ENCODE measurements at regions not wholly inside any gene's neighbourhood (a gene's known extent, or its start where the extent isn't known, plus 50 kb on each side); places are given as distances from the start of the nearest gene placed in this dataset.

DNA sequence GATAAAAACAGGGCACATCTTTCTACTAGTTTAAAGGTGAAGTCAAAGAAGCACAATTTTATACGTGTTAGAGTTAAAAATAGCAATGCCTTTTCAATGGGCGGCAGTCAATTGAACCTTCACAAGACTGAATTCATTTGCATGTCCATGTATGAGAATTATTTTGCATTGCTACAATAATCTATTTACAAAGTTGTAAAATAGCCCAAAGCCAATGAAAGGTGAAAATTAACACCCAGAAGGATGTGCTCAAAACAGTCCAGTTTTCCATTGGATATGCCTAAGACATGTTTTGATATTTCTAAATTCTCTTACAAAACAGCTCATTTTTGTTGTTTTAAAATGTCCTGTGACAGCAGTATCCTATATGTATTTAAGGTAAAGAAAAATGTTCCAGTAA is 425.1 kb upstream of the SYT4 start:
- H3K27me3 Mint-ChIP-seq (ENCODE audit: unreplicated experiment) = no peaks in the 10 kb centered on the region
- TF ChIP-seq, protein P1, sequence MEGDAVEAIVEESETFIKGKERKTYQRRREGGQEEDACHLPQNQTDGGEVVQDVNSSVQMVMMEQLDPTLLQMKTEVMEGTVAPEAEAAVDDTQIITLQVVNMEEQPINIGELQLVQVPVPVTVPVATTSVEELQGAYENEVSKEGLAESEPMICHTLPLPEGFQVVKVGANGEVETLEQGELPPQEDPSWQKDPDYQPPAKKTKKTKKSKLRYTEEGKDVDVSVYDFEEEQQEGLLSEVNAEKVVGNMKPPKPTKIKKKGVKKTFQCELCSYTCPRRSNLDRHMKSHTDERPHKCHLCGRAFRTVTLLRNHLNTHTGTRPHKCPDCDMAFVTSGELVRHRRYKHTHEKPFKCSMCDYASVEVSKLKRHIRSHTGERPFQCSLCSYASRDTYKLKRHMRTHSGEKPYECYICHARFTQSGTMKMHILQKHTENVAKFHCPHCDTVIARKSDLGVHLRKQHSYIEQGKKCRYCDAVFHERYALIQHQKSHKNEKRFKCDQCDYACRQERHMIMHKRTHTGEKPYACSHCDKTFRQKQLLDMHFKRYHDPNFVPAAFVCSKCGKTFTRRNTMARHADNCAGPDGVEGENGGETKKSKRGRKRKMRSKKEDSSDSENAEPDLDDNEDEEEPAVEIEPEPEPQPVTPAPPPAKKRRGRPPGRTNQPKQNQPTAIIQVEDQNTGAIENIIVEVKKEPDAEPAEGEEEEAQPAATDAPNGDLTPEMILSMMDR (IDR thresholded peaks at IDR 0.05; ENCODE audit: partially characterized antibody, unreplicated experiment) = no peak
- H3K4me3 Mint-ChIP-seq (ENCODE audit: unreplicated experiment) = no peak overlapping the region
- DNase-seq = no peak
- no peaks in the 10 kb centered on the region for H3K9me3 Mint-ChIP-seq (ENCODE audit: unreplicated experiment)
- no peaks in the 10 kb centered on the region for H3K36me3 Mint-ChIP-seq (ENCODE audit: unreplicated experiment)
- H3K4me1 Mint-ChIP-seq (ENCODE audit: low read depth, unreplicated experiment) = no peaks in the 10 kb centered on the region
- no peak overlapping the region for H3K27ac Mint-ChIP-seq (ENCODE audit: unreplicated experiment)

- TF ChIP-seq, protein P1 (IDR thresholded peaks at IDR 0.05; ENCODE audit: partially characterized antibody, unreplicated experiment) = no peak
- H3K9me3 Mint-ChIP-seq (ENCODE audit: unreplicated experiment) = no peaks in the 10 kb centered on the region
- no peak for DNase-seq
- H3K4me3 Mint-ChIP-seq (ENCODE audit: unreplicated experiment) = no peak overlapping the region
- H3K4me1 Mint-ChIP-seq (ENCODE audit: low read depth, unreplicated experiment) = no peaks in the 10 kb centered on the region
- no peaks in the 10 kb centered on the region for H3K27me3 Mint-ChIP-seq (ENCODE audit: unreplicated experiment)
- H3K27ac Mint-ChIP-seq (ENCODE audit: unreplicated experiment) = no peak overlapping the region
- H3K36me3 Mint-ChIP-seq (ENCODE audit: unreplicated experiment) = no peaks in the 10 kb centered on the region
These were observed 425.8 kb upstream of the SYT4 start for GRCh38 chr18:43703050-43703449.

GRCh38 chr18:43705850-43706249 is 428.6 kb upstream of the SYT4 start:
- Mint-ChIP-seq H3K9me3 (ENCODE audit: unreplicated experiment) (no peaks in the 10 kb centered on the region), H3K4me3 (ENCODE audit: unreplicated experiment) (no peak overlapping the region), H3K4me1 (ENCODE audit: low read depth, unreplicated experiment) (no peaks in the 10 kb centered on the region), H3K27ac (ENCODE audit: unreplicated experiment) (no peak overlapping the region), H3K36me3 (ENCODE audit: unreplicated experiment) (no peaks in the 10 kb centered on the region), H3K27me3 (ENCODE audit: unreplicated experiment) (no peaks in the 10 kb centered on the region)
- no peak for DNase-seq
- TF ChIP-seq, protein P1 (IDR thresholded peaks at IDR 0.05; ENCODE audit: partially characterized antibody, unreplicated experiment) = no peak

- DNase-seq = no peak
- no peaks in the 10 kb centered on the region for H3K9me3 Mint-ChIP-seq (ENCODE audit: unreplicated experiment)
- no peaks in the 10 kb centered on the region for H3K4me1 Mint-ChIP-seq (ENCODE audit: low read depth, unreplicated experiment)
- H3K27me3 Mint-ChIP-seq (ENCODE audit: unreplicated experiment) = no peaks in the 10 kb centered on the region
- no peak overlapping the region for H3K4me3 Mint-ChIP-seq (ENCODE audit: unreplicated experiment)
- H3K36me3 Mint-ChIP-seq (ENCODE audit: unreplicated experiment) = no peaks in the 10 kb centered on the region
- no peak overlapping the region for H3K27ac Mint-ChIP-seq (ENCODE audit: unreplicated experiment)
- TF ChIP-seq, protein P1 (IDR thresholded peaks at IDR 0.05; ENCODE audit: partially characterized antibody, unreplicated experiment) = no peak
These were observed 432.8 kb upstream of the SYT4 start for GRCh38 chr18:43710135-43710534.

- Mint-ChIP-seq H3K27ac (ENCODE audit: unreplicated experiment) (no peak overlapping the region), H3K36me3 (ENCODE audit: unreplicated experiment) (no peaks in the 10 kb centered on the region), H3K4me3 (ENCODE audit: unreplicated experiment) (no peak overlapping the region), H3K9me3 (ENCODE audit: unreplicated experiment) (no peaks in the 10 kb centered on the region), H3K4me1 (ENCODE audit: low read depth, unreplicated experiment) (no peaks in the 10 kb centered on the region), H3K27me3 (ENCODE audit: unreplicated experiment) (no peaks in the 10 kb centered on the region)
- TF ChIP-seq, protein P1 (IDR thresholded peaks at IDR 0.05; ENCODE audit: partially characterized antibody, unreplicated experiment) = no peak
- no peak for DNase-seq
These were observed 437.2 kb upstream of the SYT4 start for GRCh38 chr18:43714343-43715010.

Measured in glutamatergic neuron (in vitro differentiated cells).